Smooth muscle cell (in vitro differentiated cells): ENCODE measurements at regions not wholly inside any gene's neighbourhood (a gene's known extent, or its start where the extent isn't known, plus 50 kb on each side); places are given as distances from the start of the nearest gene placed in this dataset.

Source experiments
- DNase-seq: peaks from one replicate; lab custom pipeline; 2025; ENCODE audit not compliant: unreplicated experiment; lab: John Stamatoyannopoulos, UW
- H2AFZ ChIP-seq: fragments of 200-600 bp; sonication (generic); 2 replicates; pipeline ENCODE4 v1.6.0; 2016; ENCODE audit warnings: antibody characterized with exemption, low read depth, mild to moderate bottlenecking
- H3F3A ChIP-seq: fragments of 200-600 bp; sonication (generic); 2 replicates; pipeline ENCODE4 v1.6.0; 2017; ENCODE audit warnings: antibody characterized with exemption, low read depth
- H3K27ac ChIP-seq: fragments of 200-600 bp; sonication (generic); 2 replicates; pipeline ENCODE4 v1.5.1; 2016; ENCODE audit warnings: low read depth, mild to moderate bottlenecking
- H3K27me3 ChIP-seq: fragments of 200-600 bp; sonication (generic); 2 replicates; pipeline ENCODE4 v1.6.1; 2016; ENCODE audit warnings: low read depth, mild to moderate bottlenecking
- H3K36me3 ChIP-seq: fragments of 200-600 bp; sonication (generic); 2 replicates; pipeline ENCODE4 v1.5.1; 2016; ENCODE audit warnings: low read depth
- H3K4me1 ChIP-seq: fragments of 200-600 bp; sonication (generic); 2 replicates; pipeline ENCODE4 v1.5.1; 2016; ENCODE audit warnings: low read depth
- H3K4me2 ChIP-seq: fragments of 200-600 bp; sonication (generic); 2 replicates; pipeline ENCODE4 v1.6.0; 2016; ENCODE audit warnings: mild to moderate bottlenecking
- H3K4me3 ChIP-seq: fragments of 200-600 bp; sonication (generic); 2 replicates; pipeline ENCODE4 v1.5.1; 2016; ENCODE audit warnings: mild to moderate bottlenecking
- H3K79me2 ChIP-seq: fragments of 200-600 bp; sonication (generic); 2 replicates; pipeline ENCODE4 v1.6.0; 2016; ENCODE audit warnings: low read depth, mild to moderate bottlenecking
- H3K9ac ChIP-seq: fragments of 200-600 bp; sonication (generic); 2 replicates; pipeline ENCODE4 v1.6.0; 2016; ENCODE audit warnings: low read depth
- H3K9me3 ChIP-seq: fragments of 200-600 bp; sonication (generic); replicated peaks from 2 replicates; pipeline ENCODE4 v1.5.1; 2016; ENCODE audit warnings: low read depth
- H4K20me1 ChIP-seq: fragments of 200-600 bp; sonication (generic); 2 replicates; pipeline ENCODE4 v1.6.0; 2016; ENCODE audit warnings: low read depth
- WGBS: methylation state at CpG from one replicate; pipeline ENCODE4 v1.1.7; 2016; ENCODE audit warnings: low lambda C conversion rate; 5-methylcytosine and 5-hydroxymethylcytosine counted together
- TF ChIP-seq, protein P1 (sequence below): fragments of 200-600 bp; sonication (generic); IDR thresholded peaks from 2 replicates; pipeline ENCODE4 v1.5.1; 2017; ENCODE audit warnings: borderline replicate concordance, mild to moderate bottlenecking, antibody characterized with exemption; ENCODE audit not compliant: insufficient read depth, poor library complexity, severe bottlenecking

DNA sequence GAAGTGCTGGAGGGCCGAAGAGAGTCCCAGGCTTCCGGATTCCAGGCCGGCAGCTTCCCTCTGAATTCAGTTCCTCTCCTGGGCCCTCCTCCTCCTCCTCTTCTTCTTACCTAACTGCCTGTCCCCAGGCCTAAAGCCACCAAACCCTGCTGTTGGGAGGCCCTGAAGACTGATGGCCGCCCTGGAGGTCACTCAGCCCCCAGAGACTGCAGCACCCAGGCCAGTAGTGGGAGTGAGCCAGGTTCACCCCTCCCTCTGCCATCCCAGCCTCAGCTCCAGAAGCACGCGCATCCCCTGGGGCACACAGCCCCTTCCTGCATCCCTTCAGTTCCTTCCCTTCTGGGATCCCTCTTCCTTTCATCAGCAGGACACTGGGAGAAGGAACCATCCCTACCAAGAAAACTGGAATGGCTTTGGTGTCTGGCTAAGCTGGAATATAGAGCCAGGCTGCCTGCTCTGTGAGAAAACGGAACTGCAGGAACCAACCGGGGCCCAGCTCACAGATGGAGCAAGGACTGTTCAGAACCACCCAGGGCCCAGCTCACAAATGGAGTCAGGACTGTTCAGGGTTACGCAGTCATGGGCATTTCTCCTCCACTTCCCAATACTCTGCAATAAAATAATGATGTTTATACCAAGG lies 127.4 kb downstream of the NDUFA10 start:
- DNase-seq: no peak

DNA sequence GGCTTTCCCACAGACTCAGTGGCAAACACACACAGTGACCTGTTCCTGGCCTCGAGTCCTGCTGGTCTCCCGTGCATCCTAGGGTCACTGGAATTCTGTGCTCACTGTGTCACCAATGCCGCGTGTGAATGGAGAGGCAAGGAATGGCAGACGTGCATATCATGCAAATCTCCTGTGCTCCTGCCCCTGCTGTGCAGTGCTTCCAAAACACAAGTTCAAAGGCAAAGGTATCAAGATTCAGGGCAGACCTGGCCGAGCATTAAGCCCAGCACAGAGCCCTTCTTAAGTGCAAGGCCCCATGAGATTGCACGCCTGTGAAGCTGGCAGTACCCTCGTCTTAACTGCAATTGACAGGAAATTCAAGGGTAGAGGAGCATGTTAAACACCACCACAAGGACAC lies 129.1 kb downstream of the NDUFA10 start:
- no peaks in the 10 kb centered on the region for H3K9me3 ChIP-seq
- H3K36me3 ChIP-seq: no peaks in the 10 kb centered on the region
- H2AFZ ChIP-seq: no peak overlapping the region
- H4K20me1 ChIP-seq: no peaks in the 10 kb centered on the region
- TF ChIP-seq, protein P1, sequence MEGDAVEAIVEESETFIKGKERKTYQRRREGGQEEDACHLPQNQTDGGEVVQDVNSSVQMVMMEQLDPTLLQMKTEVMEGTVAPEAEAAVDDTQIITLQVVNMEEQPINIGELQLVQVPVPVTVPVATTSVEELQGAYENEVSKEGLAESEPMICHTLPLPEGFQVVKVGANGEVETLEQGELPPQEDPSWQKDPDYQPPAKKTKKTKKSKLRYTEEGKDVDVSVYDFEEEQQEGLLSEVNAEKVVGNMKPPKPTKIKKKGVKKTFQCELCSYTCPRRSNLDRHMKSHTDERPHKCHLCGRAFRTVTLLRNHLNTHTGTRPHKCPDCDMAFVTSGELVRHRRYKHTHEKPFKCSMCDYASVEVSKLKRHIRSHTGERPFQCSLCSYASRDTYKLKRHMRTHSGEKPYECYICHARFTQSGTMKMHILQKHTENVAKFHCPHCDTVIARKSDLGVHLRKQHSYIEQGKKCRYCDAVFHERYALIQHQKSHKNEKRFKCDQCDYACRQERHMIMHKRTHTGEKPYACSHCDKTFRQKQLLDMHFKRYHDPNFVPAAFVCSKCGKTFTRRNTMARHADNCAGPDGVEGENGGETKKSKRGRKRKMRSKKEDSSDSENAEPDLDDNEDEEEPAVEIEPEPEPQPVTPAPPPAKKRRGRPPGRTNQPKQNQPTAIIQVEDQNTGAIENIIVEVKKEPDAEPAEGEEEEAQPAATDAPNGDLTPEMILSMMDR: no peak
- H3F3A ChIP-seq: no peaks in the 10 kb centered on the region
- no peak overlapping the region for H3K27ac ChIP-seq
- H3K27me3 ChIP-seq: peaks cover 19% of the 10 kb centered on the region
- 69% methylated on average over 8 of the region's 8 CpGs for WGBS
- no peak for DNase-seq
- H3K79me2 ChIP-seq: no peaks in the 10 kb centered on the region
- H3K4me3 ChIP-seq: no peak overlapping the region
- H3K4me2 ChIP-seq: no peak overlapping the region
- H3K9ac ChIP-seq: no peak overlapping the region
- no peaks in the 10 kb centered on the region for H3K4me1 ChIP-seq

More for the DNA sequence above, 127.4 kb downstream of the NDUFA10 start:
- H3K36me3 ChIP-seq: no peaks in the 10 kb centered on the region
- peaks cover 23% of the 10 kb centered on the region for H3K27me3 ChIP-seq
- H4K20me1 ChIP-seq: no peaks in the 10 kb centered on the region
- H3K9me3 ChIP-seq: no peaks in the 10 kb centered on the region
- WGBS: 91% methylated on average over 9 of the region's 9 CpGs
- H3K4me3 ChIP-seq: no peak overlapping the region
- no peaks in the 10 kb centered on the region for H3K4me1 ChIP-seq
- TF ChIP-seq, protein P1: no peak
- no peak overlapping the region for H2AFZ ChIP-seq
- no peaks in the 10 kb centered on the region for H3F3A ChIP-seq
- no peak overlapping the region for H3K9ac ChIP-seq
- no peak overlapping the region for H3K27ac ChIP-seq
- H3K79me2 ChIP-seq: no peaks in the 10 kb centered on the region
- no peak overlapping the region for H3K4me2 ChIP-seq

DNA sequence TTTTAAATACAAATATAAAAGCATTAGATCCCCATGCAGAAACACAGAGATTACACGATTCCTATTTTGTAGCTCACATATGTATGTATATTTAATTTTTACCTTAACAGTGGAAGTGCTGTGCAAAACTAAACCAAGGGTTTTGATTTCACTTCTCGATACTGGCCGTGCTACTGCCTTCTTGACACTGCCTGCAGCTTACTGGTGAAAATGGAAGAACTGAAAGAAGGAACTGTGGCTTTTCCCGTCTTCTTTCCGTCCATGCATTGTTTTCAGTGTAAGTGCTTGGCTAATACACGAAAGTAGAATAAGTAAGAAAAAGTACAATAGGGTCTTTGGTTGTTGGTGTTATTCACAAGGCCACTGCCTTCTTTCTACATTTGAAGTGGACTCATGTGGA lies 129.5 kb downstream of the NDUFA10 start:
- TF ChIP-seq, protein P1: no peak
- Histone ChIP-seq H3K4me3 (no peak overlapping the region), H3K9ac (no peak overlapping the region), H2AFZ (no peak overlapping the region), H3K79me2 (no peaks in the 10 kb centered on the region), H3K4me2 (no peak overlapping the region), H3K36me3 (no peaks in the 10 kb centered on the region), H3K27me3 (peaks cover 15% of the 10 kb centered on the region), H3K4me1 (no peaks in the 10 kb centered on the region), H3K27ac (no peak overlapping the region), H3F3A (no peaks in the 10 kb centered on the region), H3K9me3 (no peaks in the 10 kb centered on the region), H4K20me1 (no peaks in the 10 kb centered on the region)
- no peak for DNase-seq
- 88% methylated on average over 6 of the region's 6 CpGs for WGBS

DNA sequence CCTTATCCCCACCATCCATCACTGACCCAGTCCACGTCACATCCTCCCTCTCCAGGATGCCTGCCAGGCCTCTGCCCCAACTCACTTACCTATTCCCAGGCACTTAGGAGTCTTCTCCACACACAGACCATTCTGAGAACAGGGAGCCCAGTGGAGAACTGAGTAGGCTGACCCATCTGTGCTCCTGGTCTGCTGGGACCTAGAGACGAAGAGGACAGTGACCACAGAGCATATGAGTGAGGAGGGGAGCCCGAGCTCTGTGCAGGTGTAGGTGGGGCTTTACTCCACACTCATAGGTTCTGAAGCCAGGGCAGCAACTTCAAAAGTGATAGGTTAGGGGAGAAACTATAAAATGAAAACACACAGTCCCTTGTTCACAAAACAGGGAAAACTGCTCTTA lies 130.0 kb downstream of the NDUFA10 start:
- 88% methylated on average over 3 of the region's 3 CpGs for WGBS
- DNase-seq: no peak
- Histone ChIP-seq H3K36me3 (no peaks in the 10 kb centered on the region), H3F3A (no peaks in the 10 kb centered on the region), H3K4me2 (no peak overlapping the region), H3K79me2 (no peaks in the 10 kb centered on the region), H2AFZ (no peak overlapping the region), H3K27ac (no peak overlapping the region), H3K4me3 (no peak overlapping the region), H3K27me3 (peaks cover 12% of the 10 kb centered on the region), H4K20me1 (no peaks in the 10 kb centered on the region), H3K9ac (no peak overlapping the region), H3K9me3 (no peaks in the 10 kb centered on the region), H3K4me1 (no peaks in the 10 kb centered on the region)
- TF ChIP-seq, protein P1: no peak
